ENCODE measurements at regions not wholly inside any gene's neighbourhood (a gene's known extent, or its start where the extent isn't known, plus 50 kb on each side); places are given as distances from the start of the nearest gene placed in this dataset.

GRCh38 chr6:134532694-134533624 is 215.0 kb upstream of the SGK1 start:
- no peak for TF ChIP-seq GABPA (IDR thresholded peaks at IDR 0.05; ENCODE audit: low read depth)
- TF ChIP-seq, protein P1, sequence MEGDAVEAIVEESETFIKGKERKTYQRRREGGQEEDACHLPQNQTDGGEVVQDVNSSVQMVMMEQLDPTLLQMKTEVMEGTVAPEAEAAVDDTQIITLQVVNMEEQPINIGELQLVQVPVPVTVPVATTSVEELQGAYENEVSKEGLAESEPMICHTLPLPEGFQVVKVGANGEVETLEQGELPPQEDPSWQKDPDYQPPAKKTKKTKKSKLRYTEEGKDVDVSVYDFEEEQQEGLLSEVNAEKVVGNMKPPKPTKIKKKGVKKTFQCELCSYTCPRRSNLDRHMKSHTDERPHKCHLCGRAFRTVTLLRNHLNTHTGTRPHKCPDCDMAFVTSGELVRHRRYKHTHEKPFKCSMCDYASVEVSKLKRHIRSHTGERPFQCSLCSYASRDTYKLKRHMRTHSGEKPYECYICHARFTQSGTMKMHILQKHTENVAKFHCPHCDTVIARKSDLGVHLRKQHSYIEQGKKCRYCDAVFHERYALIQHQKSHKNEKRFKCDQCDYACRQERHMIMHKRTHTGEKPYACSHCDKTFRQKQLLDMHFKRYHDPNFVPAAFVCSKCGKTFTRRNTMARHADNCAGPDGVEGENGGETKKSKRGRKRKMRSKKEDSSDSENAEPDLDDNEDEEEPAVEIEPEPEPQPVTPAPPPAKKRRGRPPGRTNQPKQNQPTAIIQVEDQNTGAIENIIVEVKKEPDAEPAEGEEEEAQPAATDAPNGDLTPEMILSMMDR (IDR thresholded peaks at IDR 0.05; ENCODE audit: insufficient read depth, low read length), result no peak
- TF ChIP-seq, protein P2, sequence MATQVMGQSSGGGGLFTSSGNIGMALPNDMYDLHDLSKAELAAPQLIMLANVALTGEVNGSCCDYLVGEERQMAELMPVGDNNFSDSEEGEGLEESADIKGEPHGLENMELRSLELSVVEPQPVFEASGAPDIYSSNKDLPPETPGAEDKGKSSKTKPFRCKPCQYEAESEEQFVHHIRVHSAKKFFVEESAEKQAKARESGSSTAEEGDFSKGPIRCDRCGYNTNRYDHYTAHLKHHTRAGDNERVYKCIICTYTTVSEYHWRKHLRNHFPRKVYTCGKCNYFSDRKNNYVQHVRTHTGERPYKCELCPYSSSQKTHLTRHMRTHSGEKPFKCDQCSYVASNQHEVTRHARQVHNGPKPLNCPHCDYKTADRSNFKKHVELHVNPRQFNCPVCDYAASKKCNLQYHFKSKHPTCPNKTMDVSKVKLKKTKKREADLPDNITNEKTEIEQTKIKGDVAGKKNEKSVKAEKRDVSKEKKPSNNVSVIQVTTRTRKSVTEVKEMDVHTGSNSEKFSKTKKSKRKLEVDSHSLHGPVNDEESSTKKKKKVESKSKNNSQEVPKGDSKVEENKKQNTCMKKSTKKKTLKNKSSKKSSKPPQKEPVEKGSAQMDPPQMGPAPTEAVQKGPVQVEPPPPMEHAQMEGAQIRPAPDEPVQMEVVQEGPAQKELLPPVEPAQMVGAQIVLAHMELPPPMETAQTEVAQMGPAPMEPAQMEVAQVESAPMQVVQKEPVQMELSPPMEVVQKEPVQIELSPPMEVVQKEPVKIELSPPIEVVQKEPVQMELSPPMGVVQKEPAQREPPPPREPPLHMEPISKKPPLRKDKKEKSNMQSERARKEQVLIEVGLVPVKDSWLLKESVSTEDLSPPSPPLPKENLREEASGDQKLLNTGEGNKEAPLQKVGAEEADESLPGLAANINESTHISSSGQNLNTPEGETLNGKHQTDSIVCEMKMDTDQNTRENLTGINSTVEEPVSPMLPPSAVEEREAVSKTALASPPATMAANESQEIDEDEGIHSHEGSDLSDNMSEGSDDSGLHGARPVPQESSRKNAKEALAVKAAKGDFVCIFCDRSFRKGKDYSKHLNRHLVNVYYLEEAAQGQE (IDR thresholded peaks at IDR 0.05; ENCODE audit: insufficient replicate concordance, low read depth), result no peak
- TF ChIP-seq POLR2AphosphoS5 (IDR thresholded peaks at IDR 0.05; ENCODE audit: low read depth), result no peak
- no peak for TF ChIP-seq SPI1 (IDR thresholded peaks at IDR 0.05; ENCODE audit: borderline replicate concordance, low read depth)

DNA sequence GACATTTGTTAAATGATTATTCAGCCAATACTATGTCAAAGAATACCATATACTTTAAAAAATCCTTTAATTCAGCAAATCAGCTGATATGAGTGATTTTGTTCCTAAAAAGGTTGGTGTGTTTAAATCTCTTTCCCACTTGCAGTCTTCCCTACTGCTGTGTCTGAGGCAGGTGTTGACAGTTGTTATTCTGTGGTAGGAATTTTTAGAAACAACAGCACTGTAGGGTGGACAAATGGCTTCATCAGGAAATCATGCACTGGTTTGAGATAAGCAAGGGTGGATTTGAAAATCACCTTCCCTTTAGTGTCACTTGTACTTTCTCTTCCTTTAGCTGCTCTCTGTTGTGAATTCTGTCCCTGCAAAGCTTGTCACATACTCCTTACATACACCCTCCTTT is 213.7 kb upstream of the SGK1 start:
- no peaks in the 10 kb centered on the region for H3K27me3 ChIP-seq (ENCODE audit: insufficient read depth, poor library complexity, severe bottlenecking)
- no peak overlapping the region for H3K4me3 ChIP-seq (replicated peaks; ENCODE audit: insufficient read depth, low read length)
- TF ChIP-seq, protein P2 (IDR thresholded peaks at IDR 0.05; ENCODE audit: insufficient replicate concordance, low read depth), result no peak
- TF ChIP-seq SPI1 (IDR thresholded peaks at IDR 0.05; ENCODE audit: borderline replicate concordance, low read depth) (no peak), POLR2AphosphoS5 (IDR thresholded peaks at IDR 0.05; ENCODE audit: low read depth) (no peak), GABPA (IDR thresholded peaks at IDR 0.05; ENCODE audit: low read depth) (no peak)
- TF ChIP-seq, protein P1 (IDR thresholded peaks at IDR 0.05; ENCODE audit: insufficient read depth, low read length), result no peak

More at GRCh38 chr6:134532694-134533624, 215.0 kb upstream of the SGK1 start:
- no peak overlapping the region for H3K4me3 ChIP-seq (replicated peaks; ENCODE audit: insufficient read depth, low read length)
- no peak overlapping the region for H3K27ac ChIP-seq (replicated peaks)
- no peaks in the 10 kb centered on the region for H3K27me3 ChIP-seq (ENCODE audit: insufficient read depth, poor library complexity, severe bottlenecking)
- no peak for DNase-seq (ENCODE audit: low read depth in 1 of 2, low spot score in 1 of 2)

DNA sequence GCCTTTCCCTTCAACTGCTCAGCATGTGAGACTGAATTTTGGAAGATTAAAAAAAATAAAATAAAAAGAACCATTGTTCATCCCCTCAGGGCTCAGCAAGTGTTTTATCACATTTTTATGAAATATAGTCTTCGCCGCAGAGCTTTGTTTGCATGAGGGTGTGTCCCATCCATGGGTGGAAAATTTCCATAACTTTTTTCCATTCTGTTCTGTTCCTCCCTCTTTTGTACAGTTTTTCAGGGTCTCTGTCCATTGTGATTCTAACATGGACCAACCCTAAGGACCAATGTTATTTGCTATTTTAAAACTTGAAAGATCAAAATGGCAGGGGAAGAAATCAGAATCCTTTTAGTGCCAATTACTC is 213.3 kb upstream of the SGK1 start:
- no peak for DNase-seq (ENCODE audit: low read depth in 1 of 2, low spot score in 1 of 2)
- TF ChIP-seq POLR2AphosphoS5 (IDR thresholded peaks at IDR 0.05; ENCODE audit: low read depth) (no peak), SPI1 (IDR thresholded peaks at IDR 0.05; ENCODE audit: borderline replicate concordance, low read depth) (no peak), GABPA (IDR thresholded peaks at IDR 0.05; ENCODE audit: low read depth) (no peak)
- TF ChIP-seq, protein P2 (IDR thresholded peaks at IDR 0.05; ENCODE audit: insufficient replicate concordance, low read depth), result no peak
- TF ChIP-seq, protein P1 (IDR thresholded peaks at IDR 0.05; ENCODE audit: insufficient read depth, low read length), result no peak
- H3K4me3 ChIP-seq (replicated peaks; ENCODE audit: insufficient read depth, low read length), result no peak overlapping the region
- H3K27ac ChIP-seq (replicated peaks), result no peak overlapping the region
- H3K27me3 ChIP-seq (ENCODE audit: insufficient read depth, poor library complexity, severe bottlenecking), result no peaks in the 10 kb centered on the region

More for the DNA sequence above, 213.7 kb upstream of the SGK1 start:
- H3K27ac ChIP-seq (replicated peaks), result no peak overlapping the region
- DNase-seq (ENCODE audit: low read depth in 1 of 2, low spot score in 1 of 2), result no peak

Data from HL-60 (cell line).